Cardiac muscle cell (in vitro differentiated cells and primary cell): ENCODE measurements at regions not wholly inside any gene's neighbourhood (a gene's known extent, or its start where the extent isn't known, plus 50 kb on each side); places are given as distances from the start of the nearest gene placed in this dataset.

ENCODE experiments used
- DNase-seq, 2 donors: peaks; one replicate each; pipeline versions ENCODE4 v3.0.0 to v3.0.0-alpha.2; 2010 to 2017; ENCODE audit warnings: low read depth in 1 of 2, low spot score in 1 of 2
- H3K27ac ChIP-seq: fragments of 200-600 bp; sonication (generic); 2 replicates; pipeline ENCODE4 v1.5.1; 2016
- H3K27me3 ChIP-seq: fragments of 200-600 bp; sonication (generic); 2 replicates; pipeline ENCODE4 v1.6.0; 2016; ENCODE audit warnings: control low read depth
- H3K36me3 ChIP-seq: fragments of 200-600 bp; sonication (generic); 2 replicates; pipeline ENCODE4 v1.5.1; 2016; ENCODE audit warnings: control low read depth
- H3K4me1 ChIP-seq: fragments of 200-600 bp; sonication (generic); 2 replicates; pipeline ENCODE4 v1.8.1; 2017; ENCODE audit warnings: low read depth, mild to moderate bottlenecking, mixed run types
- H3K4me3 ChIP-seq: fragments of 200-600 bp; sonication (generic); 2 replicates; pipeline ENCODE4 v1.5.1; 2016; ENCODE audit warnings: mild to moderate bottlenecking
- H3K9me3 ChIP-seq: fragments of 200-600 bp; sonication (generic); 2 replicates; pipeline ENCODE4 v1.5.1; 2017; ENCODE audit warnings: low read depth, mild to moderate bottlenecking, control low read depth
- TF ChIP-seq, protein P1 (sequence below): IDR thresholded peaks from 2 replicates; pipeline ENCODE4 v1.5.1; 2012; ENCODE audit warnings: low read depth, mild to moderate bottlenecking, low read length

DNA sequence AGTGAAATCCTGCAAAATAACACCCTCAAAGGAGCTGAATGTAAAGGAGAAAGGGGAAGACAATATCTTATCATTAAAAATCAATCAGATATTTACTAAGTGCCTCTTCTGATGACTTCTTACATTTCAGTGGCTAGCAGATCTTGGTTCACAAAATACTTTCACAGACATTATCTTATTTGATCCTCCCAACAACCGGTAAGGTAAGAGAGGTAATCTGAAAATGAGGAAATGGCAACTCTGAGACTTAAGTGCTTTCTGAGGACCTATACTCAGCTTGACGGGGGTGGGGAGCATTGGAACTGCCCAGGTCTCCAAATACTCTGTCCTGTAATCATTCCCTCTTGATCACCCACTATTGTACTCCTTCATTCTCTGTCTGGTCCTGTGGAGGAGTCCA, 144.6 kb upstream of the MKLN1 start:
- no peaks in the 10 kb centered on the region for H3K9me3 ChIP-seq
- DNase-seq, result no peak
- H3K27me3 ChIP-seq, result no peaks in the 10 kb centered on the region
- H3K36me3 ChIP-seq, result no peaks in the 10 kb centered on the region
- TF ChIP-seq, protein P1, sequence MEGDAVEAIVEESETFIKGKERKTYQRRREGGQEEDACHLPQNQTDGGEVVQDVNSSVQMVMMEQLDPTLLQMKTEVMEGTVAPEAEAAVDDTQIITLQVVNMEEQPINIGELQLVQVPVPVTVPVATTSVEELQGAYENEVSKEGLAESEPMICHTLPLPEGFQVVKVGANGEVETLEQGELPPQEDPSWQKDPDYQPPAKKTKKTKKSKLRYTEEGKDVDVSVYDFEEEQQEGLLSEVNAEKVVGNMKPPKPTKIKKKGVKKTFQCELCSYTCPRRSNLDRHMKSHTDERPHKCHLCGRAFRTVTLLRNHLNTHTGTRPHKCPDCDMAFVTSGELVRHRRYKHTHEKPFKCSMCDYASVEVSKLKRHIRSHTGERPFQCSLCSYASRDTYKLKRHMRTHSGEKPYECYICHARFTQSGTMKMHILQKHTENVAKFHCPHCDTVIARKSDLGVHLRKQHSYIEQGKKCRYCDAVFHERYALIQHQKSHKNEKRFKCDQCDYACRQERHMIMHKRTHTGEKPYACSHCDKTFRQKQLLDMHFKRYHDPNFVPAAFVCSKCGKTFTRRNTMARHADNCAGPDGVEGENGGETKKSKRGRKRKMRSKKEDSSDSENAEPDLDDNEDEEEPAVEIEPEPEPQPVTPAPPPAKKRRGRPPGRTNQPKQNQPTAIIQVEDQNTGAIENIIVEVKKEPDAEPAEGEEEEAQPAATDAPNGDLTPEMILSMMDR, result no peak
- H3K27ac ChIP-seq, result no peak overlapping the region
- no peak overlapping the region for H3K4me3 ChIP-seq
- no peaks in the 10 kb centered on the region for H3K4me1 ChIP-seq

DNA sequence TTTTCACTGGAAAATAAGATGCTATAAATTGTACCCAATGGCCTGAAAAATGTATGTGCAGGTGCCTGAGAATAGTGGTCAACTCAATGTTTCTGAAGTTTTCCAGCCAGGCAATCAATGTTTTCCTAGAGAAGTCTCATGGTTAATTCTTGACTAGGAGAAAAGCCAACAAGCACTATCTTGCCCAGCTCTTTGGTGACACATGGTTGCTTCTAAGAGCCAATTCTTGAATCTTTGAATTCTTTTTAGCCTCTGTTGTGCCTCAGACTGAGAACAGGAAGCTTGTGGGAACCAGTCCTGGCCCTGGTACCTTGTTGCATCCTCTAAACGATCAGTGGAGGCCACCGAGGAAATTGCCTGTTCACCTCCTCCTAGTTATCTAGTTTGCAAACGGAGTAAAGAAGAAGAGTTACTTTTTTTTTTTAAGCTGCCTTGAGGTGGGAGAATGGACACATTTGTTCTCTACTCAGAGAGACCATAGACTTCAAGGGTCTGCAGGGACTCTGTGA, 144.0 kb upstream of the MKLN1 start:
- Histone ChIP-seq H3K27ac (no peak overlapping the region), H3K9me3 (no peaks in the 10 kb centered on the region), H3K4me3 (no peak overlapping the region), H3K27me3 (no peaks in the 10 kb centered on the region), H3K36me3 (no peaks in the 10 kb centered on the region), H3K4me1 (no peaks in the 10 kb centered on the region)
- TF ChIP-seq, protein P1, result no peak
- DNase-seq, result no peak

DNA sequence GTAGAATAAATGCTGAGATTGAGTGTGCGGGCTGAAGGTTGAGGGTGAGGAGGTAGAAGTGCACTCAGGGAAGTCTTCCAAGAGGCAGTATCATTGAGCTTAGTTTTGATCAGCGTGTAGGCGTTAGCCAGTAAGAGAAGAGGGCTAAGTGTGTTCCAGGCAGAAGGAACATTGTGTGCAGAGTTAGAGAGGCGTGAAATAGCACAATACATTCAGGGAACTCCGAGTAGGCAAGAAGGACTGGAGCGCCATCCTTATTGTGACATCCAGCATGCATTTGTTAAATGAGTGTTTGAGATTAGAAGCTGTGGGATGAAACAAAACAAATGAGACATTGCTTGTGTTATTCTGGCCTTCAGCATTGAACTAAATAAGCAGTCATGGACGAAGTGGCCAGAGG, 140.9 kb upstream of the MKLN1 start:
- H3K27ac ChIP-seq, result no peak overlapping the region
- no peaks in the 10 kb centered on the region for H3K9me3 ChIP-seq
- TF ChIP-seq, protein P1, result no peak
- H3K4me3 ChIP-seq, result no peak overlapping the region
- no peaks in the 10 kb centered on the region for H3K36me3 ChIP-seq
- no peaks in the 10 kb centered on the region for H3K27me3 ChIP-seq
- no peak for DNase-seq
- no peaks in the 10 kb centered on the region for H3K4me1 ChIP-seq

DNA sequence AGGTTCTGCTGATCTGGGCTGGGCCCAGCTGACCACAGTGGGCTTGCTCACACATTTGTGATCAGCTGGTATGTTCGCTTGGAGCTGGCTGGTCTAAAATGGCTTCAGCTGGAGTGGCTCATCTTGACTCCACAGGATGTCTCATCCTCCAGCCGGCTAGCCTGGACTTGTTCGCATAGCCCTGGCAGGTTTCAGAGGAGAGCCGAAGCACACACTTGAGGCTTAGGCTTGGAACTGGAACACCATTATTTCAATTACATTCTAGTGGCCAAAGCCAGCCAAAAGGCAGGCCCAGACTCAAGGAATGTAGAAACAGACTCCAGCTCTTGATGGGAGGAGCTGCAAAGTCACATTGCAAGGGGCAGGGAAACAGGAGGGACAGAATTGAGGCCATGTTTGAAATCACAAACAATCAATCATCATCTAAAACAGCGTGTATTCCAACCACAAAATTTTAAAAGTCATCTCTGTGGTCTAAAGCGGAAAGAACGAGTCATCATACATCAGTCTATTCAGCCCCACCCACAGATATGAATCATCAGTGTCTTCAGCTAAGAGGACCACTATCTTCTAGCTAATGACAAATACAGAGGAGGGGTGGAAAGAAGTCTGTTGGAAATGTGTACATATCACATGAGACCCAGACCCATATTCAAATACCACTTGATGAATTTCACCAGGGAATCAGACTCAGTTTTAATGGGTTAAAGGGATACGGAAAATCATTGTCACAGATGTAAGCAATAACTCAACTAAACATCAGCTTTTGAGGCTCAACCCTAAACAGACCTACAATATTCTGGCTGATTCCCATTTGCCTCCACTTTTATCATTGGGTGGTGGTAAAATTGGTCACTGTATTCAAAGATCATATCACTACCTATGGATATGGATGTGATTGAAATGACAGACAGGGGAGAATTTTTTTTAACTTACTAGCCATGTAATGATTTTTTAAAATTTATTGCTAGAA, 139.0 kb upstream of the MKLN1 start:
- H3K4me1 ChIP-seq, result no peaks in the 10 kb centered on the region
- no peak overlapping the region for H3K4me3 ChIP-seq
- no peaks in the 10 kb centered on the region for H3K9me3 ChIP-seq
- DNase-seq, result peak in 1 of 2 donors; percentile 88
- H3K36me3 ChIP-seq, result no peaks in the 10 kb centered on the region
- H3K27me3 ChIP-seq, result no peaks in the 10 kb centered on the region
- H3K27ac ChIP-seq, result no peak overlapping the region
- TF ChIP-seq, protein P1, result no peak

DNA sequence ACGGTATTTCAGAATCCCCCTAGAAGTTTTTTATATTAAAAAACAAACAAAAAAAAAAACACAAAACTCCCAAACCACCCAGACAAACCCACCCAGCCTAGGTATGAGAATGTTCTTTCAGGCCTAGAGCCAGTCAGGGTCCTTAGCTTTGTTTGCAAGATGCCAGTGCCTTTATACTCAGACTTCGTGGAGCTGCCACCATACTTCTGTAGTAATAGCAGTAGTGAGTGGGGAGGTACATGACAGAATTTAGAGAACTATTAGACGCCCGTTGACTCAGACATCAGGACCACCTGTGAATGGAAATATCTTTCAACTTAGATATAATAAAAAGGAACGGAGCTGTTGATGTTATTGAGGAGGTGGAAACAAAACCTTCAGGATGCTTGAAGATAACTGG, 138.2 kb upstream of the MKLN1 start:
- H3K4me1 ChIP-seq, result no peaks in the 10 kb centered on the region
- no peaks in the 10 kb centered on the region for H3K27me3 ChIP-seq
- H3K4me3 ChIP-seq, result no peak overlapping the region
- TF ChIP-seq, protein P1, result no peak
- no peaks in the 10 kb centered on the region for H3K36me3 ChIP-seq
- H3K9me3 ChIP-seq, result no peaks in the 10 kb centered on the region
- no peak for DNase-seq
- H3K27ac ChIP-seq, result no peak overlapping the region
